ENCODE measurements at regions not wholly inside any gene's neighbourhood (a gene's known extent, or its start where the extent isn't known, plus 50 kb on each side); places are given as distances from the start of the nearest gene placed in this dataset.
"Not testable (repeated sequence)": the region's sequence is repeated elsewhere in the genome, so short reads cannot be mapped to it uniquely, and the experiment has no call there.

- H2AFZ ChIP-seq (ENCODE audit: low read length); BruUV-seq (replicated peaks); H3K4me3 ChIP-seq (replicated peaks in 1 of 3; ENCODE audit: insufficient read depth in 1 of 3, low read depth in 2 of 3, low read length in 3 of 3); DNase-seq (ENCODE audit: low spot score); H3K9me3 ChIP-seq (ENCODE audit: low read length); H3K4me1 ChIP-seq (ENCODE audit: insufficient read depth, low read length); H3K27ac ChIP-seq (ENCODE audit: extremely low read length, insufficient read depth, low read length); H3K27me3 ChIP-seq (ENCODE audit: control insufficient read depth in 1 of 2, insufficient read depth in 2 of 2, low read length in 2 of 2); POLR2A ChIA-PET; H3K4me2 ChIP-seq (ENCODE audit: low read depth, low read length); in situ Hi-C loops (cut with HindIII; ENCODE audit: extremely low pct_ligation_motif_present, low pct_unique_long_range_greater_than_20kb); H4K20me1 ChIP-seq (ENCODE audit: insufficient read depth, low read length); H3K79me2 ChIP-seq (ENCODE audit: insufficient read depth, low read length); CTCF ChIA-PET (ENCODE audit: low intra/inter-chr PET ratio, low total read pairs); intact Hi-C loops (cut with micrococcal nuclease; ENCODE audit: unreplicated experiment); H3K36me3 ChIP-seq (replicated peaks in 1 of 2; ENCODE audit: control insufficient read depth in 1 of 2, insufficient read depth in 2 of 2, low read length in 2 of 2); H3K9ac ChIP-seq (ENCODE audit: insufficient read depth, low read depth, low read length); ATAC-seq; FAIRE-seq: not testable (repeated sequence)
- 0% methylated on average over 2 of the region's 8 CpGs for WGBS (ENCODE audit: low lambda C conversion rate)
Measured at GRCh38 chr4:160746585-160746984, 1417.2 kb downstream of the FSTL5 start.

GRCh38 chr4:160772668-160773067 is 1391.1 kb downstream of the FSTL5 start:
- intact Hi-C loops (cut with micrococcal nuclease; ENCODE audit: unreplicated experiment) (no loop called here), in situ Hi-C loops (cut with HindIII; ENCODE audit: extremely low pct_ligation_motif_present, low pct_unique_long_range_greater_than_20kb) (no loop called here)
- FAIRE-seq (no peak), DNase-seq (ENCODE audit: low spot score) (no peak), ATAC-seq (no peak)
- Histone ChIP-seq H2AFZ (ENCODE audit: low read length) (no peak overlapping the region), H4K20me1 (ENCODE audit: insufficient read depth, low read length) (no peaks in the 10 kb centered on the region), H3K27me3 (ENCODE audit: control insufficient read depth in 1 of 2, insufficient read depth in 2 of 2, low read length in 2 of 2) (no peaks in the 10 kb centered on the region; a peak in 1 of 5 replicates), H3K9ac (ENCODE audit: insufficient read depth, low read depth, low read length) (no peak overlapping the region), H3K27ac (ENCODE audit: extremely low read length, insufficient read depth, low read length) (no peak overlapping the region), H3K4me1 (ENCODE audit: insufficient read depth, low read length) (no peaks in the 10 kb centered on the region), H3K4me2 (ENCODE audit: low read depth, low read length) (no peak overlapping the region), H3K9me3 (ENCODE audit: low read length) (no peaks in the 10 kb centered on the region), H3K4me3 (replicated peaks in 1 of 3; ENCODE audit: insufficient read depth in 1 of 3, low read depth in 2 of 3, low read length in 3 of 3) (no peak overlapping the region), H3K79me2 (ENCODE audit: insufficient read depth, low read length) (no peaks in the 10 kb centered on the region), H3K36me3 (replicated peaks in 1 of 2; ENCODE audit: control insufficient read depth in 1 of 2, insufficient read depth in 2 of 2, low read length in 2 of 2) (no peaks in the 10 kb centered on the region)
- CTCF ChIA-PET (ENCODE audit: low intra/inter-chr PET ratio, low total read pairs) = no interaction called here
- POLR2A ChIA-PET = no interaction called here
- TF ChIP-seq ZNF564 (CRISPR knock-in tag; IDR thresholded peaks at IDR 0.05) (no peak), ZNF891 (CRISPR knock-in tag; IDR thresholded peaks at IDR 0.05) (no peak), ISX (CRISPR knock-in tag; conservative IDR thresholded peaks at IDR 0.05) (no peak), IKZF4 (CRISPR knock-in tag; IDR thresholded peaks at IDR 0.05; ENCODE audit: borderline replicate concordance, low read depth, not compliant biosample characterization) (no peak), ZNF580 (CRISPR knock-in tag; IDR thresholded peaks at IDR 0.05; ENCODE audit: borderline replicate concordance, low read depth) (no peak), ZNF33B (CRISPR knock-in tag; IDR thresholded peaks at IDR 0.05) (no peak)
- BruUV-seq (replicated peaks) = no TSS peak
- 0% methylated on average over 2 of the region's 2 CpGs for WGBS (ENCODE audit: low lambda C conversion rate)
